Gastrocnemius medialis (tissue), 4 donors: ENCODE measurements at regions not wholly inside any gene's neighbourhood (a gene's known extent, or its start where the extent isn't known, plus 50 kb on each side); places are given as distances from the start of the nearest gene placed in this dataset.

ENCODE experiments used
- ATAC-seq, 2 donors: fragments of 150-250 bp; one replicate each; pipeline ENCODE4 v1.9.1; 2016
- DNase-seq, 2 donors: peaks; one replicate each; pipeline ENCODE4 v3.0.0-alpha.2; 2019
- H3K27ac ChIP-seq, 4 donors: fragments of 200-600 bp; sonication (generic); 1 replicate in 1 of 4; 2 replicates in 3 of 4; pipeline ENCODE4 v1.5.1; 2016 to 2018; ENCODE audit warnings: mild to moderate bottlenecking in 2 of 4, moderate library complexity in 1 of 4
- H3K27me3 ChIP-seq, 3 donors: fragments of 200-600 bp; sonication (generic) in 2 of 3; 1 replicate in 1 of 3; 2 replicates in 2 of 3; pipeline versions ENCODE4 v1.5.1 to v1.6.0; 2016 to 2019; ENCODE audit warnings: mild to moderate bottlenecking in 1 of 3, moderate library complexity in 1 of 3
- H3K36me3 ChIP-seq, 2 donors: fragments of 200-600 bp; sonication (generic) in 1 of 2; one replicate each; pipeline ENCODE4 v1.5.1; 2017 to 2018
- H3K4me1 ChIP-seq, 2 donors: fragments of 200-600 bp; sonication (generic) in 1 of 2; one replicate each; pipeline ENCODE4 v1.5.1; 2016 to 2017; ENCODE audit warnings: mild to moderate bottlenecking in 2 of 2
- H3K4me3 ChIP-seq, 4 donors: fragments of 200-600 bp; sonication (generic) in 3 of 4; 1 replicate in 1 of 4; 2 replicates in 3 of 4; pipeline ENCODE4 v1.5.1; 2016 to 2019; ENCODE audit warnings: mild to moderate bottlenecking in 2 of 4
- H3K9me3 ChIP-seq, 3 donors: fragments of 200-600 bp; sonication (generic) in 2 of 3; 1 replicate in 1 of 3; 2 replicates in 2 of 3; pipeline ENCODE4 v1.5.1; 2016 to 2019
- POLR2A ChIP-seq, 2 donors: fragments of 450-650 bp; IDR thresholded peaks; one replicate each; pipeline ENCODE4 v1.6.1; 2017; ENCODE audit warnings: antibody characterized with exemption in 2 of 2, mild to moderate bottlenecking in 2 of 2, moderate library complexity in 2 of 2
- in situ Hi-C, 4 donors: fragments of 200-750 bp; cut with MboI; loops; one replicate each; pipeline versions ENCODE4 v1.15.0 to v1.8.0; 2017; ENCODE audit warnings: low sequenced_read_pairs in 4 of 4
- intact Hi-C: fragments of 100-400 bp; cut with DNase I; formaldehyde crosslinking; loops from one replicate; pipeline ENCODE4 v1.15.1; 2023; ENCODE audit warnings: low total_unique reads
- TF ChIP-seq, protein P1 (sequence below), 5 experiments: fragments of 450-650 bp in 3 of 5; fragments of 200-600 bp in 2 of 5; sonication (generic) in 2 of 5; IDR thresholded peaks in 4 of 5; conservative IDR thresholded peaks in 1 of 5; 1 replicate in 4 of 5; 2 replicates in 1 of 5; pipeline ENCODE4 v1.5.1; 2016 to 2019; ENCODE audit warnings: antibody characterized with exemption in 5 of 5, mild to moderate bottlenecking in 3 of 5, moderate library complexity in 3 of 5

DNA sequence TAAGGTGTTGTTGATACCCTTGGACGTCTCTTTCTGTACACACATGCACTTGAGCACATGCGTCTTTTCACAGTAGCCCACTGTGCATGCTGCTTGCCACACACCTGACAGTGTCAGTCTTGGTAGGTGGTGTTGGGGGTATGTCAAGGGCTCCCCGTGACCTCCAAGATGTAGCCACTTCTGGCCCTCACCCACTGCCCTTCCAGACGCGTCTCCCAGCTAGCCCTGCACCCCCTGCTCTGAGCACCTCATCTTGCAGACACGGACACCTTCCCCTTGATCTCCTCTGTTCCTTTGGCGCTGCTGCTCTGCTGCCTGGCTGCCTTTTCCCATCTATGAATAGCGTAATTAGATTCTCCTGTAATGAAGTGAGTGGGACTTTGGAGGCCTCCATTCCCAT lies 75.2 kb upstream of the TNS3 start:
- no peaks in the 10 kb centered on the region for H3K4me1 ChIP-seq
- H3K27me3 ChIP-seq, result no peaks in the 10 kb centered on the region
- H3K36me3 ChIP-seq, result no peaks in the 10 kb centered on the region
- TF ChIP-seq POLR2A (IDR thresholded peaks at IDR 0.05), result no peak
- TF ChIP-seq, protein P1, sequence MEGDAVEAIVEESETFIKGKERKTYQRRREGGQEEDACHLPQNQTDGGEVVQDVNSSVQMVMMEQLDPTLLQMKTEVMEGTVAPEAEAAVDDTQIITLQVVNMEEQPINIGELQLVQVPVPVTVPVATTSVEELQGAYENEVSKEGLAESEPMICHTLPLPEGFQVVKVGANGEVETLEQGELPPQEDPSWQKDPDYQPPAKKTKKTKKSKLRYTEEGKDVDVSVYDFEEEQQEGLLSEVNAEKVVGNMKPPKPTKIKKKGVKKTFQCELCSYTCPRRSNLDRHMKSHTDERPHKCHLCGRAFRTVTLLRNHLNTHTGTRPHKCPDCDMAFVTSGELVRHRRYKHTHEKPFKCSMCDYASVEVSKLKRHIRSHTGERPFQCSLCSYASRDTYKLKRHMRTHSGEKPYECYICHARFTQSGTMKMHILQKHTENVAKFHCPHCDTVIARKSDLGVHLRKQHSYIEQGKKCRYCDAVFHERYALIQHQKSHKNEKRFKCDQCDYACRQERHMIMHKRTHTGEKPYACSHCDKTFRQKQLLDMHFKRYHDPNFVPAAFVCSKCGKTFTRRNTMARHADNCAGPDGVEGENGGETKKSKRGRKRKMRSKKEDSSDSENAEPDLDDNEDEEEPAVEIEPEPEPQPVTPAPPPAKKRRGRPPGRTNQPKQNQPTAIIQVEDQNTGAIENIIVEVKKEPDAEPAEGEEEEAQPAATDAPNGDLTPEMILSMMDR (IDR thresholded peaks at IDR 0.05 in 4 of 5, conservative IDR thresholded peaks at IDR 0.05 in 1 of 5), result no peak
- intact Hi-C loops (no loop called here), in situ Hi-C loops (no loop called here)
- H3K9me3 ChIP-seq, result no peaks in the 10 kb centered on the region
- ATAC-seq (no peak), DNase-seq (no peak)
- H3K27ac ChIP-seq, result no peak overlapping the region
- no peak overlapping the region for H3K4me3 ChIP-seq

GRCh38 chr7:47654672-47655298 lies 72.9 kb upstream of the TNS3 start:
- Histone ChIP-seq H3K27me3 (no peaks in the 10 kb centered on the region), H3K27ac (no peak overlapping the region), H3K36me3 (no peaks in the 10 kb centered on the region), H3K4me1 (no peaks in the 10 kb centered on the region), H3K9me3 (no peaks in the 10 kb centered on the region), H3K4me3 (no peak overlapping the region)
- TF ChIP-seq POLR2A (IDR thresholded peaks at IDR 0.05), result no peak
- TF ChIP-seq, protein P1 (IDR thresholded peaks at IDR 0.05 in 4 of 5, conservative IDR thresholded peaks at IDR 0.05 in 1 of 5), result no peak
- ATAC-seq (no peak), DNase-seq (no peak)
- intact Hi-C loops, result no loop called here
- in situ Hi-C loops, result no loop called here

GRCh38 chr7:47653550-47654411 lies 71.9 kb upstream of the TNS3 start:
- intact Hi-C loops, result no loop called here

GRCh38 chr7:47652591-47652990 lies 70.7 kb upstream of the TNS3 start:
- intact Hi-C loops, result no loop called here

More at GRCh38 chr7:47653550-47654411, 71.9 kb upstream of the TNS3 start:
- in situ Hi-C loops, result no loop called here
- DNase-seq (no peak), ATAC-seq (no peak)
- Histone ChIP-seq H3K27ac (no peak overlapping the region), H3K36me3 (no peaks in the 10 kb centered on the region), H3K27me3 (no peaks in the 10 kb centered on the region), H3K4me3 (no peak overlapping the region), H3K4me1 (no peaks in the 10 kb centered on the region), H3K9me3 (no peaks in the 10 kb centered on the region)
- no peak for TF ChIP-seq POLR2A (IDR thresholded peaks at IDR 0.05)
- TF ChIP-seq, protein P1 (IDR thresholded peaks at IDR 0.05 in 4 of 5, conservative IDR thresholded peaks at IDR 0.05 in 1 of 5), result no peak

More at GRCh38 chr7:47652591-47652990, 70.7 kb upstream of the TNS3 start:
- in situ Hi-C loops, result no loop called here
- DNase-seq (no peak), ATAC-seq (no peak)
- Histone ChIP-seq H3K4me3 (no peak overlapping the region), H3K4me1 (no peaks in the 10 kb centered on the region), H3K9me3 (no peaks in the 10 kb centered on the region), H3K27ac (no peak overlapping the region), H3K36me3 (no peaks in the 10 kb centered on the region), H3K27me3 (no peaks in the 10 kb centered on the region)
- TF ChIP-seq, protein P1 (IDR thresholded peaks at IDR 0.05 in 4 of 5, conservative IDR thresholded peaks at IDR 0.05 in 1 of 5), result no peak
- no peak for TF ChIP-seq POLR2A (IDR thresholded peaks at IDR 0.05)
